PFSK-1 (cell line): ENCODE measurements at regions not wholly inside any gene's neighbourhood (a gene's known extent, or its start where the extent isn't known, plus 50 kb on each side); places are given as distances from the start of the nearest gene placed in this dataset.

Source experiments
- POLR2AphosphoS5 ChIP-seq: IDR thresholded peaks from 2 replicates; pipeline ENCODE4 v1.6.1; 2012; ENCODE audit warnings: low read depth, mild to moderate bottlenecking, control low read depth, low read length, moderate library complexity
- REST ChIP-seq, 2 experiments: IDR thresholded peaks; 2 replicates each; pipeline versions ENCODE4 v1.6.1 to v1.8.0; 2011 to 2012; ENCODE audit warnings: low read depth in 2 of 2, low read length in 2 of 2, control low read depth in 1 of 2, inconsistent platforms in 1 of 2, mild to moderate bottlenecking in 1 of 2, moderate library complexity in 1 of 2; ENCODE audit not compliant: insufficient read depth in 1 of 2

DNA sequence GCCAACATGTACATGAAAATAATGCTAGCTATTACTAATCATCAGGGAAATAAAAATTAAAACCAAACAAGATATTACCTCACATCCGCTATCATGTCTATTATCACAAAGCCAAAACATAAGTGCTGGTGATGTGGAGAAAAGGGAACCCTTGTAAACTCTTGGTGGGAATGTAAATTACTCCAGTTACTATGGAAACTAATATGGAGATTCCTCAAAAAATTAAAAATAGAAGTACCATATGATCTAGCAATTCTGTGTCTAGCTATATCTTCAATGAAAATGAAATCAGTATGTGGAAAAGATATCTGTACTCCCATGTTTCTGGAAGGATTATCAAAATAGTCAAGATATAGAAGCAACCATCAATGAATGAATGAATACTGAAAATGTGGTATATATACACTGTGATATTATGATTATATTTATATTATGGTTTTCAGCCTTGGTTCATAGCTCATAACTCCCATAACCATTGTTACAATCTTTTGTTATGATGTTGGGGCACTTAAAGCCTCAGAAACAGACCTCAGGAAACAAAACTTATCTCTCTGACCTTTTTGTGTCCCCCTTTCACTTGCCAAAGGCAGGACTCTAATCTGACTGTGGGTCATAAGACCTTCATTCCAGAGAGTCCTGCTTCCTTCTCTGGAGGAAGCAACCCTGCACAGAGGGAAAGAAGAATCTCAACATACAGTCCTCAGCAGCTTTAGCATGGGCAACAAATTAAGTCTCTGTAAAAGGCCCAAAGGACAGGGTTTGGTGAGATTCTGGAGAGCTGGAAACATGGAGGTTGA lies 933.2 kb downstream of the ADGRL3 start:
- no peak for TF ChIP-seq REST (IDR thresholded peaks at IDR 0.05; ENCODE audit: insufficient read depth in 1 of 2, low read depth in 2 of 2, low read length in 2 of 2)
- TF ChIP-seq POLR2AphosphoS5: no peak
